ENCODE measurements at regions not wholly inside any gene's neighbourhood (a gene's known extent, or its start where the extent isn't known, plus 50 kb on each side); places are given as distances from the start of the nearest gene placed in this dataset.

GRCh38 chr19:30667227-30667626 lies 295.0 kb downstream of the ZNF536 start:
- no peak for TF ChIP-seq CTCF (IDR thresholded peaks at IDR 0.05; ENCODE audit: insufficient read depth, low read length)
- TF ChIP-seq, protein P1, sequence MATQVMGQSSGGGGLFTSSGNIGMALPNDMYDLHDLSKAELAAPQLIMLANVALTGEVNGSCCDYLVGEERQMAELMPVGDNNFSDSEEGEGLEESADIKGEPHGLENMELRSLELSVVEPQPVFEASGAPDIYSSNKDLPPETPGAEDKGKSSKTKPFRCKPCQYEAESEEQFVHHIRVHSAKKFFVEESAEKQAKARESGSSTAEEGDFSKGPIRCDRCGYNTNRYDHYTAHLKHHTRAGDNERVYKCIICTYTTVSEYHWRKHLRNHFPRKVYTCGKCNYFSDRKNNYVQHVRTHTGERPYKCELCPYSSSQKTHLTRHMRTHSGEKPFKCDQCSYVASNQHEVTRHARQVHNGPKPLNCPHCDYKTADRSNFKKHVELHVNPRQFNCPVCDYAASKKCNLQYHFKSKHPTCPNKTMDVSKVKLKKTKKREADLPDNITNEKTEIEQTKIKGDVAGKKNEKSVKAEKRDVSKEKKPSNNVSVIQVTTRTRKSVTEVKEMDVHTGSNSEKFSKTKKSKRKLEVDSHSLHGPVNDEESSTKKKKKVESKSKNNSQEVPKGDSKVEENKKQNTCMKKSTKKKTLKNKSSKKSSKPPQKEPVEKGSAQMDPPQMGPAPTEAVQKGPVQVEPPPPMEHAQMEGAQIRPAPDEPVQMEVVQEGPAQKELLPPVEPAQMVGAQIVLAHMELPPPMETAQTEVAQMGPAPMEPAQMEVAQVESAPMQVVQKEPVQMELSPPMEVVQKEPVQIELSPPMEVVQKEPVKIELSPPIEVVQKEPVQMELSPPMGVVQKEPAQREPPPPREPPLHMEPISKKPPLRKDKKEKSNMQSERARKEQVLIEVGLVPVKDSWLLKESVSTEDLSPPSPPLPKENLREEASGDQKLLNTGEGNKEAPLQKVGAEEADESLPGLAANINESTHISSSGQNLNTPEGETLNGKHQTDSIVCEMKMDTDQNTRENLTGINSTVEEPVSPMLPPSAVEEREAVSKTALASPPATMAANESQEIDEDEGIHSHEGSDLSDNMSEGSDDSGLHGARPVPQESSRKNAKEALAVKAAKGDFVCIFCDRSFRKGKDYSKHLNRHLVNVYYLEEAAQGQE (IDR thresholded peaks at IDR 0.05; ENCODE audit: insufficient replicate concordance, low read depth) = no peak
- no peak for TF ChIP-seq GABPA (IDR thresholded peaks at IDR 0.05; ENCODE audit: low read depth)
- no peak for TF ChIP-seq POLR2AphosphoS5 (IDR thresholded peaks at IDR 0.05; ENCODE audit: low read depth)
